ENCODE measurements at regions not wholly inside any gene's neighbourhood (a gene's known extent, or its start where the extent isn't known, plus 50 kb on each side); places are given as distances from the start of the nearest gene placed in this dataset.

GRCh38 chr2:105691947-105692390 lies 52.7 kb upstream of the NCK2 start:
- Histone ChIP-seq H2AFZ (ENCODE audit: low read length, unreplicated experiment) (no peak overlapping the region), H3K36me3 (ENCODE audit: insufficient read depth, low read length) (no peaks in the 10 kb centered on the region), H3K4me3 (ENCODE audit: low read depth, low read length) (no peak overlapping the region), H3K27ac (ENCODE audit: low read depth, low read length) (no peak overlapping the region), H3K79me2 (ENCODE audit: control insufficient read depth, insufficient read depth, low read length, unreplicated experiment) (no peaks in the 10 kb centered on the region), H3K27me3 (ENCODE audit: insufficient read depth, low read length) (peaks cover 32% of the 10 kb centered on the region), H3K4me1 (ENCODE audit: control insufficient read depth, insufficient read depth, low read length, unreplicated experiment) (no peaks in the 10 kb centered on the region)

- H3K27ac ChIP-seq (ENCODE audit: low read depth, low read length), result no peak overlapping the region
- H3K4me1 ChIP-seq (ENCODE audit: control insufficient read depth, insufficient read depth, low read length, unreplicated experiment), result no peaks in the 10 kb centered on the region
- peaks cover 23% of the 10 kb centered on the region for H3K27me3 ChIP-seq (ENCODE audit: insufficient read depth, low read length)
- H3K79me2 ChIP-seq (ENCODE audit: control insufficient read depth, insufficient read depth, low read length, unreplicated experiment), result no peaks in the 10 kb centered on the region
- H2AFZ ChIP-seq (ENCODE audit: low read length, unreplicated experiment), result no peak overlapping the region
- H3K4me3 ChIP-seq (ENCODE audit: low read depth, low read length), result no peak overlapping the region
- H3K36me3 ChIP-seq (ENCODE audit: insufficient read depth, low read length), result no peaks in the 10 kb centered on the region
These were observed 54.1 kb upstream of the NCK2 start for GRCh38 chr2:105690566-105690965.

GRCh38 chr2:105689484-105689883 lies 55.2 kb upstream of the NCK2 start:
- no peak overlapping the region for H3K27ac ChIP-seq (ENCODE audit: low read depth, low read length)
- no peak overlapping the region for H3K4me3 ChIP-seq (ENCODE audit: low read depth, low read length)
- no peak overlapping the region for H2AFZ ChIP-seq (ENCODE audit: low read length, unreplicated experiment)
- no peaks in the 10 kb centered on the region for H3K36me3 ChIP-seq (ENCODE audit: insufficient read depth, low read length)
- no peaks in the 10 kb centered on the region for H3K4me1 ChIP-seq (ENCODE audit: control insufficient read depth, insufficient read depth, low read length, unreplicated experiment)
- H3K27me3 ChIP-seq (ENCODE audit: insufficient read depth, low read length), result peaks cover 14% of the 10 kb centered on the region; the same call in 1 of the 2 replicates
- no peaks in the 10 kb centered on the region for H3K79me2 ChIP-seq (ENCODE audit: control insufficient read depth, insufficient read depth, low read length, unreplicated experiment)

- H3K27ac ChIP-seq (ENCODE audit: low read depth, low read length), result no peak overlapping the region
- no peak overlapping the region for H3K4me3 ChIP-seq (ENCODE audit: low read depth, low read length)
- H3K27me3 ChIP-seq (ENCODE audit: insufficient read depth, low read length), result peaks cover 14% of the 10 kb centered on the region; the same call in 1 of the 2 replicates
- no peaks in the 10 kb centered on the region for H3K36me3 ChIP-seq (ENCODE audit: insufficient read depth, low read length)
- H2AFZ ChIP-seq (ENCODE audit: low read length, unreplicated experiment), result no peak overlapping the region
- H3K4me1 ChIP-seq (ENCODE audit: control insufficient read depth, insufficient read depth, low read length, unreplicated experiment), result no peaks in the 10 kb centered on the region
- H3K79me2 ChIP-seq (ENCODE audit: control insufficient read depth, insufficient read depth, low read length, unreplicated experiment), result no peaks in the 10 kb centered on the region
These were observed 55.8 kb upstream of the NCK2 start for GRCh38 chr2:105688946-105689345.

- Histone ChIP-seq H3K79me2 (ENCODE audit: control insufficient read depth, insufficient read depth, low read length, unreplicated experiment) (no peaks in the 10 kb centered on the region), H3K4me3 (ENCODE audit: low read depth, low read length) (no peak overlapping the region), H3K27ac (ENCODE audit: low read depth, low read length) (no peak overlapping the region), H2AFZ (ENCODE audit: low read length, unreplicated experiment) (no peak overlapping the region), H3K36me3 (ENCODE audit: insufficient read depth, low read length) (no peaks in the 10 kb centered on the region), H3K4me1 (ENCODE audit: control insufficient read depth, insufficient read depth, low read length, unreplicated experiment) (no peaks in the 10 kb centered on the region), H3K27me3 (ENCODE audit: insufficient read depth, low read length) (peaks cover 33% of the 10 kb centered on the region)
These were observed 58.1 kb upstream of the NCK2 start for GRCh38 chr2:105686588-105686987.

- no peak overlapping the region for H3K4me3 ChIP-seq (ENCODE audit: low read depth, low read length)
- H3K27me3 ChIP-seq (ENCODE audit: insufficient read depth, low read length), result peaks cover 68% of the 10 kb centered on the region
- H2AFZ ChIP-seq (ENCODE audit: low read length, unreplicated experiment), result no peak overlapping the region
These were observed 61.7 kb upstream of the NCK2 start for GRCh38 chr2:105683011-105683492.

GRCh38 chr2:105682401-105682800 lies 62.3 kb upstream of the NCK2 start:
- no peaks in the 10 kb centered on the region for H3K36me3 ChIP-seq (ENCODE audit: insufficient read depth, low read length)
- no peaks in the 10 kb centered on the region for H3K79me2 ChIP-seq (ENCODE audit: control insufficient read depth, insufficient read depth, low read length, unreplicated experiment)
- H3K27ac ChIP-seq (ENCODE audit: low read depth, low read length), result no peak overlapping the region
- H3K4me1 ChIP-seq (ENCODE audit: control insufficient read depth, insufficient read depth, low read length, unreplicated experiment), result no peaks in the 10 kb centered on the region
- peaks cover 75% of the 10 kb centered on the region for H3K27me3 ChIP-seq (ENCODE audit: insufficient read depth, low read length)
- H3K4me3 ChIP-seq (ENCODE audit: low read depth, low read length), result no peak overlapping the region
- no peak overlapping the region for H2AFZ ChIP-seq (ENCODE audit: low read length, unreplicated experiment)

More at GRCh38 chr2:105683011-105683492, 61.7 kb upstream of the NCK2 start:
- Histone ChIP-seq H3K27ac (ENCODE audit: low read depth, low read length) (no peak overlapping the region), H3K4me1 (ENCODE audit: control insufficient read depth, insufficient read depth, low read length, unreplicated experiment) (no peaks in the 10 kb centered on the region), H3K79me2 (ENCODE audit: control insufficient read depth, insufficient read depth, low read length, unreplicated experiment) (no peaks in the 10 kb centered on the region), H3K36me3 (ENCODE audit: insufficient read depth, low read length) (no peaks in the 10 kb centered on the region)

GRCh38 chr2:105681927-105682326 lies 62.8 kb upstream of the NCK2 start:
- peaks cover 80% of the 10 kb centered on the region for H3K27me3 ChIP-seq (ENCODE audit: insufficient read depth, low read length)
- no peaks in the 10 kb centered on the region for H3K4me1 ChIP-seq (ENCODE audit: control insufficient read depth, insufficient read depth, low read length, unreplicated experiment)
- no peak overlapping the region for H2AFZ ChIP-seq (ENCODE audit: low read length, unreplicated experiment)
- no peak overlapping the region for H3K4me3 ChIP-seq (ENCODE audit: low read depth, low read length)
- H3K27ac ChIP-seq (ENCODE audit: low read depth, low read length), result no peak overlapping the region
- H3K79me2 ChIP-seq (ENCODE audit: control insufficient read depth, insufficient read depth, low read length, unreplicated experiment), result no peaks in the 10 kb centered on the region
- no peaks in the 10 kb centered on the region for H3K36me3 ChIP-seq (ENCODE audit: insufficient read depth, low read length)

- Histone ChIP-seq H3K4me3 (ENCODE audit: low read depth, low read length) (no peak overlapping the region), H3K4me1 (ENCODE audit: control insufficient read depth, insufficient read depth, low read length, unreplicated experiment) (no peaks in the 10 kb centered on the region), H3K27me3 (ENCODE audit: insufficient read depth, low read length) (peaks cover 89% of the 10 kb centered on the region), H2AFZ (ENCODE audit: low read length, unreplicated experiment) (no peak overlapping the region), H3K27ac (ENCODE audit: low read depth, low read length) (no peak overlapping the region), H3K79me2 (ENCODE audit: control insufficient read depth, insufficient read depth, low read length, unreplicated experiment) (no peaks in the 10 kb centered on the region), H3K36me3 (ENCODE audit: insufficient read depth, low read length) (no peaks in the 10 kb centered on the region)
These were observed 64.4 kb upstream of the NCK2 start for GRCh38 chr2:105680357-105680756.

- no peaks in the 10 kb centered on the region for H3K36me3 ChIP-seq (ENCODE audit: insufficient read depth, low read length)
- H3K27ac ChIP-seq (ENCODE audit: low read depth, low read length), result no peak overlapping the region
- H3K79me2 ChIP-seq (ENCODE audit: control insufficient read depth, insufficient read depth, low read length, unreplicated experiment), result no peaks in the 10 kb centered on the region
- H3K27me3 ChIP-seq (ENCODE audit: insufficient read depth, low read length), result peaks cover 85% of the 10 kb centered on the region
- no peak overlapping the region for H3K4me3 ChIP-seq (ENCODE audit: low read depth, low read length)
- H3K4me1 ChIP-seq (ENCODE audit: control insufficient read depth, insufficient read depth, low read length, unreplicated experiment), result no peaks in the 10 kb centered on the region
- H2AFZ ChIP-seq (ENCODE audit: low read length, unreplicated experiment), result no peak overlapping the region
These were observed 66.4 kb upstream of the NCK2 start for GRCh38 chr2:105678346-105678745.

- Histone ChIP-seq H3K4me1 (ENCODE audit: control insufficient read depth, insufficient read depth, low read length, unreplicated experiment) (no peaks in the 10 kb centered on the region), H3K36me3 (ENCODE audit: insufficient read depth, low read length) (no peaks in the 10 kb centered on the region), H3K27ac (ENCODE audit: low read depth, low read length) (no peak overlapping the region), H3K27me3 (ENCODE audit: insufficient read depth, low read length) (peaks cover 82% of the 10 kb centered on the region), H3K4me3 (ENCODE audit: low read depth, low read length) (no peak overlapping the region), H3K79me2 (ENCODE audit: control insufficient read depth, insufficient read depth, low read length, unreplicated experiment) (no peaks in the 10 kb centered on the region), H2AFZ (ENCODE audit: low read length, unreplicated experiment) (no peak overlapping the region)
These were observed 66.8 kb upstream of the NCK2 start for GRCh38 chr2:105677901-105678300.
